ENCODE measurements at regions not wholly inside any gene's neighbourhood (a gene's known extent, or its start where the extent isn't known, plus 50 kb on each side); places are given as distances from the start of the nearest gene placed in this dataset.

DNA sequence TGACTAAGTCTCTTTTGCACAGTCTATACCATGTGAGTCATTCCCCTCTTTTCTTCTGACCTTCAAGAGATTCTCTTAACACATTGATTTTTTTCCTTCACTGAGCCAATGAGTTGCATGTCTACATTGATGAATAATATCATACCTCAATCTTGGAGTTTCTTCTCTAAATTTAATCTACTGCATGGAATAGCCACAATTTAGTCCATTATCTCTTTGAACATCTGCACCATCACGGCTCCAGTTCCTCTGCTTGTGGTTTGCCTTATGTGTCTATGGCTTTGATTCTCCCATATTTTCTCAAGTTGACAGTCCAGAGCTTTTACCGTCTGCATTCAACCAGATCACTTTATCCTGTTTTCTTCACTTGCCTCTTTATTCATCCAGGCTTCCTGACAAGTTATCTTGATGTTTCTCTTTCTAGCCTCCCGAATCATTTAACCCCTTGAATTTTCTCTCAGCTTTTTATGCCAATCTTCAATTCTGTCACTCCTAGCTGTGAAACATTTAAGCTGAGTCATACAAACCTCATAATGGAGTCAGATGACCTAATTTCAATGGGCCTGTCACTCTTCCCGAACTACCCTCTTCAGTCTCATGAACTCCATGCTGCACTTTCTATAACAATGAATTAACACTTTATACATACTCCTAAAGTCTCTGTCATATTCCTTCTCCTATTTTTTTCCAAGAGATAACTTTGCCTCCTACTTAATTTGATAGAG is 222.3 kb downstream of the CPE start:
- Histone ChIP-seq H3K27me3 (no peaks in the 10 kb centered on the region), H3K27ac (no peak overlapping the region), H3K4me3 (no peak overlapping the region), H3K9me3 (no peaks in the 10 kb centered on the region), H3K36me3 (replicated peaks in 1 of 2; ENCODE audit: insufficient read depth in 1 of 2, low read depth in 2 of 2) (no peaks in the 10 kb centered on the region), H3K4me1 (no peaks in the 10 kb centered on the region)
- 58 to 67% methylated on average over 4 of the region's 4 CpGs for WGBS, 2 donors
- no peak for TF ChIP-seq POLR2A (IDR thresholded peaks at IDR 0.05)
- TF ChIP-seq, protein P1, sequence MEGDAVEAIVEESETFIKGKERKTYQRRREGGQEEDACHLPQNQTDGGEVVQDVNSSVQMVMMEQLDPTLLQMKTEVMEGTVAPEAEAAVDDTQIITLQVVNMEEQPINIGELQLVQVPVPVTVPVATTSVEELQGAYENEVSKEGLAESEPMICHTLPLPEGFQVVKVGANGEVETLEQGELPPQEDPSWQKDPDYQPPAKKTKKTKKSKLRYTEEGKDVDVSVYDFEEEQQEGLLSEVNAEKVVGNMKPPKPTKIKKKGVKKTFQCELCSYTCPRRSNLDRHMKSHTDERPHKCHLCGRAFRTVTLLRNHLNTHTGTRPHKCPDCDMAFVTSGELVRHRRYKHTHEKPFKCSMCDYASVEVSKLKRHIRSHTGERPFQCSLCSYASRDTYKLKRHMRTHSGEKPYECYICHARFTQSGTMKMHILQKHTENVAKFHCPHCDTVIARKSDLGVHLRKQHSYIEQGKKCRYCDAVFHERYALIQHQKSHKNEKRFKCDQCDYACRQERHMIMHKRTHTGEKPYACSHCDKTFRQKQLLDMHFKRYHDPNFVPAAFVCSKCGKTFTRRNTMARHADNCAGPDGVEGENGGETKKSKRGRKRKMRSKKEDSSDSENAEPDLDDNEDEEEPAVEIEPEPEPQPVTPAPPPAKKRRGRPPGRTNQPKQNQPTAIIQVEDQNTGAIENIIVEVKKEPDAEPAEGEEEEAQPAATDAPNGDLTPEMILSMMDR (IDR thresholded peaks at IDR 0.05) = no peak
- intact Hi-C loops (cut with DNase I) = no loop called here
- no peak for ATAC-seq
- DNase-seq = no peak

DNA sequence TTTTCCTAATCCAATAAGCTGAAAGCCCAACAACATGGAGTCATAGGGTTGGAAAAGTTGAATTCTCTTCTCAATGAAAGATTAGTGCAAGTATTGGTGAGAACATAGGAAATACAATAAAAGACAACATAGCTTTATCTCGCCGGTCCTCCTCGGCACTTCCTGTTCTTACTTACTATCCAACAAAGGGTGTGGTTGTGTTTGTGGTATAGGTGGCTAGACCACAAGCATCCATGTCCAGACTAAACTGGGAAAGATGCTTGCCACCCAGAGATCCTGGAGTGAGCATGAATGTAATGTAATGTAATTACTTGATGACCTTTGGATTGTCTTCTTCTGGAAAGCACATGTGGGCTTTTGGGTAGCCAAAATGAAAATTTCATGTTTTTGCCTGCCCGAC is 223.8 kb downstream of the CPE start:
- Histone ChIP-seq H3K27ac (no peak overlapping the region), H3K4me3 (no peak overlapping the region), H3K4me1 (no peaks in the 10 kb centered on the region), H3K9me3 (no peaks in the 10 kb centered on the region), H3K27me3 (no peaks in the 10 kb centered on the region), H3K36me3 (replicated peaks in 1 of 2; ENCODE audit: insufficient read depth in 1 of 2, low read depth in 2 of 2) (no peaks in the 10 kb centered on the region)
- TF ChIP-seq POLR2A (IDR thresholded peaks at IDR 0.05) = no peak
- TF ChIP-seq, protein P1 (IDR thresholded peaks at IDR 0.05) = no peak
- ATAC-seq = no peak
- intact Hi-C loops (cut with DNase I) = no loop called here
- whole genome bisulfite sequencing, 2 donors = 62 to 84% methylated on average over 4 of the region's 4 CpGs
- DNase-seq = no peak

DNA sequence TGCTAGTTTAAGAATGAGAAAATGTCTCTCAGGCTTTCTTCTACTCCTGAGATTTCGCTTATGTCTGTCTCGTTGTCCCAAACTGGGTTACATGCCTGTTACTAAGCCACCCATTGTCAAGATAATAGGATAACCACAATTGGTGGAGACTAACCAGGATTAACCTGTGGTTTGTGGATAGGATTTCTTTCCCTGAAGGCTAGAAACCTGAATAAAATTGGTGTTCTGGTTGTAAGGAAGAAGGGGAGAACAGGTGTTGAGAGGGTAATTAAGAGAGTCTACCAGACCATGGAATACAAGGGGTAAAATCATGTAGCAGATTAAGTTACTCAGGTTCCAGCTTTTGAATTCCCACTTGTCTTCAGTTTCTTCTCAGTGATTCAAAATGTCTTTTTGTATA is 225.4 kb downstream of the CPE start:
- Histone ChIP-seq H3K4me3 (no peak overlapping the region), H3K9me3 (no peaks in the 10 kb centered on the region), H3K4me1 (no peaks in the 10 kb centered on the region), H3K27ac (no peak overlapping the region), H3K36me3 (replicated peaks in 1 of 2; ENCODE audit: insufficient read depth in 1 of 2, low read depth in 2 of 2) (no peaks in the 10 kb centered on the region), H3K27me3 (no peaks in the 10 kb centered on the region)
- intact Hi-C loops (cut with DNase I) = no loop called here
- WGBS, 2 donors = 89 to 100% methylated on average over 2 of the region's 2 CpGs
- ATAC-seq (no peak), DNase-seq (no peak)
- no peak for TF ChIP-seq POLR2A (IDR thresholded peaks at IDR 0.05)
- TF ChIP-seq, protein P1 (IDR thresholded peaks at IDR 0.05) = no peak

DNA sequence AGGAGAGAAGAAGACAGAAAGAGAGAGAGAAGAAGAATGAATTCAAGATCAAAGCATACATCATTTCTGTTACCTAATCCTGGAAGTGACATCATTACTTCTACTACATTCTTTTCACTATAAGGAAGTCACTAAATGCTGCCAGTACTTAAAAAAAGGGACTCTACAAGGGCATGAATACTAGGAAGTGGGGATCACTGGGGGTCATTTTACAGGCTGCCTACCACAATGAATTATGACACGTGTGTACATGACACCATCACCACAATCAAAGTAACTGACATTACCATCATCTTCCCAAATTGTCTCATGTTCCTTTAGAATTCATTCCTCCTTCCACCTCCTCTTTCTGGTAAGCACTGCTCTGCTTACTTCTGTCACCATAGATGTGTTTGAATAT is 227.0 kb downstream of the CPE start:
- DNase-seq (no peak), ATAC-seq (no peak)
- Histone ChIP-seq H3K36me3 (replicated peaks in 1 of 2; ENCODE audit: insufficient read depth in 1 of 2, low read depth in 2 of 2) (no peaks in the 10 kb centered on the region), H3K27me3 (no peaks in the 10 kb centered on the region), H3K4me1 (no peaks in the 10 kb centered on the region), H3K9me3 (no peaks in the 10 kb centered on the region), H3K27ac (no peak overlapping the region), H3K4me3 (no peak overlapping the region)
- WGBS, 2 donors = 55 to 70% methylated on average over 1 of the region's 1 CpG
- TF ChIP-seq, protein P1 (IDR thresholded peaks at IDR 0.05) = no peak
- no peak for TF ChIP-seq POLR2A (IDR thresholded peaks at IDR 0.05)
- intact Hi-C loops (cut with DNase I) = no loop called here
